Adipose tissue (tissue), 3 donors: ENCODE measurements at regions not wholly inside any gene's neighbourhood (a gene's known extent, or its start where the extent isn't known, plus 50 kb on each side); places are given as distances from the start of the nearest gene placed in this dataset.

Source experiments
- H3K27ac ChIP-seq: one replicate; pipeline ENCODE4 v1.5.1; 2013; ENCODE audit warnings: low read depth, low read length
- WGBS, 3 donors: extraction: QIAGEN DNeasy Blood & Tissue Kit; methylation state at CpG; one replicate each; pipeline ENCODE4 v1.1.7; 2013; 5-methylcytosine and 5-hydroxymethylcytosine counted together
- donor health status: healthy with polysubstance abuse.
- donor health status: Bipolar disorder and iron deficiency.
- donor health status: healthy.

- no peak overlapping the region for H3K27ac ChIP-seq
- WGBS, 3 donors, result 35 to 46% (median 43%) methylated on average over 28 of the region's 28 CpGs
These were observed 60.3 kb upstream of the CIBAR2 start for GRCh38 chr16:85172455-85173145.

- 49 to 71% (median 70%) methylated on average over 14 of the region's 14 CpGs for WGBS, 3 donors
- H3K27ac ChIP-seq, result no peak overlapping the region
These were observed 61.1 kb upstream of the CIBAR2 start for GRCh38 chr16:85173146-85173980.

GRCh38 chr16:85173981-85174751, 61.9 kb upstream of the CIBAR2 start:
- 33 to 59% (median 45%) methylated on average over 15 to 16 of the region's 16 CpGs for WGBS, 3 donors
- H3K27ac ChIP-seq, result no peak overlapping the region

GRCh38 chr16:85174871-85175723, 62.8 kb upstream of the CIBAR2 start:
- H3K27ac ChIP-seq, result no peak overlapping the region

GRCh38 chr16:85175724-85176233, 63.5 kb upstream of the CIBAR2 start:
- no peak overlapping the region for H3K27ac ChIP-seq
- WGBS, 3 donors, result 70 to 78% (median 76%) methylated on average over 10 of the region's 10 CpGs

More at GRCh38 chr16:85174871-85175723, 62.8 kb upstream of the CIBAR2 start:
- 68 to 77% (median 72%) methylated on average over 26 of the region's 26 CpGs for WGBS, 3 donors

GRCh38 chr16:85176541-85177447, 64.5 kb upstream of the CIBAR2 start:
- 50 to 72% (median 62%) methylated on average over 24 to 26 of the region's 26 CpGs for WGBS, 3 donors
- H3K27ac ChIP-seq, result no peak overlapping the region

GRCh38 chr16:85177448-85177846, 65.2 kb upstream of the CIBAR2 start:
- 80 to 85% (median 83%) methylated on average over 10 of the region's 10 CpGs for WGBS, 3 donors

GRCh38 chr16:85178006-85178591, 65.8 kb upstream of the CIBAR2 start:
- no peak overlapping the region for H3K27ac ChIP-seq
- 89 to 93% (median 93%) methylated on average over 14 of the region's 14 CpGs for WGBS, 3 donors

More at GRCh38 chr16:85177448-85177846, 65.2 kb upstream of the CIBAR2 start:
- H3K27ac ChIP-seq, result no peak overlapping the region

- 93 to 94% (median 94%) methylated on average over 11 of the region's 11 CpGs for WGBS, 3 donors
- H3K27ac ChIP-seq, result no peak overlapping the region
These were observed 66.3 kb upstream of the CIBAR2 start for GRCh38 chr16:85178596-85178995.

- 85 to 87% (median 86%) methylated on average over 15 of the region's 15 CpGs for WGBS, 3 donors
- no peak overlapping the region for H3K27ac ChIP-seq
These were observed 67.2 kb upstream of the CIBAR2 start for GRCh38 chr16:85179344-85180046.

- WGBS, 3 donors, result 88 to 95% (median 92%) methylated on average over 23 of the region's 23 CpGs
These were observed 68.0 kb upstream of the CIBAR2 start for GRCh38 chr16:85180047-85180826.

GRCh38 chr16:85180827-85181738, 68.8 kb upstream of the CIBAR2 start:
- H3K27ac ChIP-seq, result no peak overlapping the region
- whole genome bisulfite sequencing, 3 donors, result 50 to 87% (median 84%) methylated on average over 30 of the region's 30 CpGs

More at GRCh38 chr16:85180047-85180826, 68.0 kb upstream of the CIBAR2 start:
- no peak overlapping the region for H3K27ac ChIP-seq

GRCh38 chr16:85181739-85182129, 69.5 kb upstream of the CIBAR2 start:
- no peak overlapping the region for H3K27ac ChIP-seq
- 79 to 89% (median 85%) methylated on average over 18 of the region's 18 CpGs for WGBS, 3 donors

- 90 to 93% (median 92%) methylated on average over 11 of the region's 11 CpGs for WGBS, 3 donors
- no peak overlapping the region for H3K27ac ChIP-seq
These were observed 70.0 kb upstream of the CIBAR2 start for GRCh38 chr16:85182286-85182685.
